Heart right ventricle (tissue), 16 donors: ENCODE measurements at regions not wholly inside any gene's neighbourhood (a gene's known extent, or its start where the extent isn't known, plus 50 kb on each side); places are given as distances from the start of the nearest gene placed in this dataset.

Experiments used
- ATAC-seq, 8 donors: fragments of 200-7000 bp; cut with Tn5 transposase; one replicate each; pipeline ENCODE4 v1.9.1; 2020; ENCODE audit warnings: mild to moderate bottlenecking in 8 of 8, moderate library complexity in 8 of 8, moderate number of reproducible peaks in 1 of 8
- DNase-seq, 2 donors: peaks; one replicate each; pipeline ENCODE4 v3.0.0-alpha.2; 2020
- H3K27ac ChIP-seq, 10 donors: fragments of 200-600 bp; sonication (generic) in 2 of 10; one replicate each; pipeline versions ENCODE4 v1.5.0 to v1.8.0; 2020 to 2022; ENCODE audit warnings: mild to moderate bottlenecking in 3 of 10
- H3K27me3 ChIP-seq, 7 donors: fragments of 200-600 bp; one replicate each; pipeline ENCODE4 v1.8.0; 2021 to 2022; ENCODE audit warnings: mild to moderate bottlenecking in 2 of 7
- H3K36me3 ChIP-seq, 9 donors: fragments of 200-600 bp; sonication (generic) in 1 of 9; one replicate each; pipeline versions ENCODE4 v1.5.0 to v1.8.0; 2020 to 2022; ENCODE audit warnings: mild to moderate bottlenecking in 2 of 9
- H3K4me1 ChIP-seq, 9 donors: fragments of 200-600 bp; sonication (generic) in 1 of 9; one replicate each; pipeline versions ENCODE4 v1.5.0 to v1.8.0; 2020 to 2022; ENCODE audit warnings: mild to moderate bottlenecking in 4 of 9
- H3K4me3 ChIP-seq, 10 donors: fragments of 200-600 bp; sonication (generic) in 2 of 10; one replicate each; pipeline versions ENCODE4 v1.5.0 to v1.8.0; 2020 to 2022; ENCODE audit warnings: mild to moderate bottlenecking in 7 of 10, moderate library complexity in 2 of 10
- H3K9me3 ChIP-seq, 11 donors: fragments of 200-600 bp in 10 of 11; sonication (generic) in 2 of 11; one replicate each; pipeline versions ENCODE4 v1.5.0 to v1.8.0; 2013 to 2022; ENCODE audit warnings: mild to moderate bottlenecking in 2 of 11, control low read depth in 1 of 11, moderate library complexity in 1 of 11
- WGBS, 2 donors: extraction: QIAGEN DNeasy Blood & Tissue Kit; methylation state at CpG; one replicate each; pipeline ENCODE4 v1.1.7; 2013; ENCODE audit warnings: inconsistent platforms in 1 of 2; 5-methylcytosine and 5-hydroxymethylcytosine counted together
- intact Hi-C, 10 donors: fragments of 100-400 bp; cut with DNase I; formaldehyde crosslinking; loops; one replicate each; pipeline versions ENCODE4 v1.11.1 to v1.14.2; 2022
- TF ChIP-seq, protein P1 (sequence below), 9 donors: fragments of 200-600 bp; sonication (generic) in 2 of 9; IDR thresholded peaks; one replicate each; pipeline versions ENCODE4 v1.5.0 to v1.8.0; 2021 to 2022; ENCODE audit warnings: antibody characterized with exemption in 9 of 9, mild to moderate bottlenecking in 5 of 9, moderate library complexity in 1 of 9
- donor health status: Arrhythmogenic right ventricular cardiomyopathy.
- donor health status: ischemic (EF 13 %, LVEDD 7.1; RV severe dilation, severe dysfunction).
- donor health status: healthy with polysubstance abuse.
- donor health status: DM: no; HTN: yes; CAD: no.
- donor health status: DM: no; HTN: no; CAD: no.
- donor health status: ischemic (EF 25% LVEDD 6.9; RV normal size, moderate dysfunction).
- donor health status: ischemic (EF 25% LVEDD 5.7; RV mildly dilated, moderate dysfunction).
- donor health status: healthy.
- donor health status: DM: yes; HTN: yes; CAD: no.
- donor health status: Ischemic cardiomyopathy.
- donor health status: ischemic (EF 35%, LVEDD 5.7; RV mildly dilated, moderate dysfunction).
- donor health status: nonischemic (EF 11% LVEDD 7.7; RV severe dilation, severe dysfunction).
- donor health status: DM: yes; HTN: yes; CAD: no.
- donor health status: PGD.
- donor health status: ischemic (EF 29% LVEDD 5.4; RV normal size, mild dysfunction).
- donor health status: nonischemic (EF 23%, LVEDD 6.1; RV moderate dilation, normal function).

- intact Hi-C loops = no loop called here
- H3K36me3 ChIP-seq = no peaks in the 10 kb centered on the region
- WGBS, 2 donors = 44 to 52% methylated on average over 2 of the region's 2 CpGs
- DNase-seq (no peak), ATAC-seq (peak in 2 of 8 donors; percentile 42 to 58)
- no peaks in the 10 kb centered on the region for H3K4me1 ChIP-seq
- TF ChIP-seq, protein P1, sequence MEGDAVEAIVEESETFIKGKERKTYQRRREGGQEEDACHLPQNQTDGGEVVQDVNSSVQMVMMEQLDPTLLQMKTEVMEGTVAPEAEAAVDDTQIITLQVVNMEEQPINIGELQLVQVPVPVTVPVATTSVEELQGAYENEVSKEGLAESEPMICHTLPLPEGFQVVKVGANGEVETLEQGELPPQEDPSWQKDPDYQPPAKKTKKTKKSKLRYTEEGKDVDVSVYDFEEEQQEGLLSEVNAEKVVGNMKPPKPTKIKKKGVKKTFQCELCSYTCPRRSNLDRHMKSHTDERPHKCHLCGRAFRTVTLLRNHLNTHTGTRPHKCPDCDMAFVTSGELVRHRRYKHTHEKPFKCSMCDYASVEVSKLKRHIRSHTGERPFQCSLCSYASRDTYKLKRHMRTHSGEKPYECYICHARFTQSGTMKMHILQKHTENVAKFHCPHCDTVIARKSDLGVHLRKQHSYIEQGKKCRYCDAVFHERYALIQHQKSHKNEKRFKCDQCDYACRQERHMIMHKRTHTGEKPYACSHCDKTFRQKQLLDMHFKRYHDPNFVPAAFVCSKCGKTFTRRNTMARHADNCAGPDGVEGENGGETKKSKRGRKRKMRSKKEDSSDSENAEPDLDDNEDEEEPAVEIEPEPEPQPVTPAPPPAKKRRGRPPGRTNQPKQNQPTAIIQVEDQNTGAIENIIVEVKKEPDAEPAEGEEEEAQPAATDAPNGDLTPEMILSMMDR (IDR thresholded peaks at IDR 0.05) = no peak
- no peaks in the 10 kb centered on the region for H3K27me3 ChIP-seq
- H3K9me3 ChIP-seq = no peaks in the 10 kb centered on the region
- no peak overlapping the region for H3K27ac ChIP-seq
- H3K4me3 ChIP-seq = no peak overlapping the region
Measured at GRCh38 chr11:26244207-26244606, 87.7 kb upstream of the ANO3 start.

DNA sequence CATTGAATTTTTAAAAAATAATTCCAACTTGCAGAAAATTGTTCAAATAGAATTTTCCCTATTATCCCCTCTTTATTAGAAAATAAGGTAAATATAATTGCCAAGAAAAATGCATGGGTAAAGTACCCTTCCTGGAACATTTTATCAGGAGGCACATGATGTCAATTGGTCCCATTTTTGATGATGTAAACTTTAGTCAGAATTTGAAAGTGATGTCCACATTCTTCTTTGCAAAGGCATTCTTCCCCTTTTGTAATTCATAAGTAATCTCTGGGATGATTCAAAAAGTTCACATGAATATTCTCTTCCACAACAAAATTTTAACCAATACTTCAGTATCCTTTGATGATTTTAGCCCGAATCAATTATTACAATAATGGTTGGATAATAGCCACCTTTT is 86.9 kb upstream of the ANO3 start:
- no peak overlapping the region for H3K27ac ChIP-seq

DNA sequence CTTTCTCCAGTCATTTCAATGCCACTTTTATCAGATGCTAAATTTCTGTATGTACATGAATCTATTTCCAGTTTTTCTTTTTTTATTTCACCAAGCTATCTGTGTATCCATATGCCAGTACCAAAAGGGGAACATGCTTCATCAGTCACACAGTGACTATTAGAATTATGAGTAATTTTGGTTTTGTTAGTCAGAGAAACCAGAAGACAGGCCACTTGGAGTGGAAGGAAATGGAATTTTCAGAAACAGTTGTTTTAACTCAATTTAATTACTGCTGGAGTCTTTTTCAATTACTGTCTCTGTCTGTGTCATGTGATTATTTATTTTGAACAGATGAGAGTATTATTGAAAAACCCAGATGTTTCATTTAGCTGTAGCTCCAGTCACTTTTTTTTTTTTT is 84.6 kb upstream of the ANO3 start:
- Histone ChIP-seq H3K36me3 (no peaks in the 10 kb centered on the region), H3K27ac (no peak overlapping the region), H3K9me3 (no peaks in the 10 kb centered on the region), H3K4me1 (no peaks in the 10 kb centered on the region), H3K4me3 (no peak overlapping the region), H3K27me3 (no peaks in the 10 kb centered on the region)
- intact Hi-C loops = no loop called here
- TF ChIP-seq, protein P1 (IDR thresholded peaks at IDR 0.05) = no peak
- DNase-seq = no peak
- peak in 2 of 8 donors; percentile 27 to 43 for ATAC-seq

More for the DNA sequence above, 86.9 kb upstream of the ANO3 start:
- H3K9me3 ChIP-seq = no peaks in the 10 kb centered on the region
- TF ChIP-seq, protein P1 (IDR thresholded peaks at IDR 0.05) = no peak
- no peak overlapping the region for H3K4me3 ChIP-seq
- DNase-seq (no peak), ATAC-seq (no peak)
- WGBS, 2 donors = 80 to 85% methylated on average over 1 of the region's 1 CpG
- H3K36me3 ChIP-seq = no peaks in the 10 kb centered on the region
- H3K27me3 ChIP-seq = no peaks in the 10 kb centered on the region
- no peaks in the 10 kb centered on the region for H3K4me1 ChIP-seq
- intact Hi-C loops = no loop called here

DNA sequence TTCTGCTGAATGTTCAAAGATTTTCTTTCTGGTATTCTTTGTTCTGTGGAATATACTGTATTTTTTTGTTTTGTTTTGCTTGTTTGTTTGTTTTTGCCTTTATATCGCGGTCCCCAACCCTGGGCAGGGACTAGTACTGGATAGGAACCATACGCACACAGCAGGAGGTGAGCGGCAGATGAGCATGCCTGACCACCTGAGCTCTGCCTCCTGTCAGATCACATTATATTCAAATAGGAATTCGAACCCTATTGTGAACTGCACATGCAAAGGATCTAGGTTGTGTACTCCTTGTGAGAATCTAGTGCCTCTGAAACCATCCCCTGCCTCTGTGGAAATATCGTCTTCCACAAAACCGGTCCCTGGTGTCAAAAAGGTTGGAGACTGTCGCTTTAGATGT is 83.3 kb upstream of the ANO3 start:
- DNase-seq = no peak
- no peak for ATAC-seq
- TF ChIP-seq, protein P1 (IDR thresholded peaks at IDR 0.05) = no peak
- Histone ChIP-seq H3K27me3 (no peaks in the 10 kb centered on the region), H3K36me3 (no peaks in the 10 kb centered on the region), H3K4me3 (no peak overlapping the region), H3K4me1 (no peaks in the 10 kb centered on the region), H3K9me3 (no peaks in the 10 kb centered on the region), H3K27ac (no peak overlapping the region)
- 88 to 90% methylated on average over 8 of the region's 8 CpGs for WGBS, 2 donors
- intact Hi-C loops = no loop called here

DNA sequence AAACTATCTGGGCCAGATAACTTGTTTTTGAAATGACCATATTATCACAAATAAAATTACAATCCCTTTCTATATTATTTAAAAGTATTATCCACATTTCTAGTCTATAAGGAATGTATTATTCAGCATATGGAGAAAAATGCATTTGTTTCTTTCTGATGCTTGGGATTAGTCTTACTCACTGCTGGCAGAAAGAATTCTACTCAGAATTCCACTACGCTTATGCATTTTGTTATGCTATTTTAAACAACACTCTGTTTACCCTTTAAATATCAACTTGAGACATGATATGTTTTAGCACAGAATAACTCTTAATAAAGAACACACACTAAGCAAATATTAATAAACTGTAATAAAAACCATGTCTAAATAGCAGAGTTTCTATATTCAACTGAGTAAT is 77.6 kb upstream of the ANO3 start:
- Histone ChIP-seq H3K9me3 (peaks cover 0 to 1% (median 0%) of the 10 kb centered on the region in 11 donors), H3K27ac (no peak overlapping the region), H3K27me3 (no peaks in the 10 kb centered on the region), H3K4me3 (no peak overlapping the region), H3K36me3 (no peaks in the 10 kb centered on the region), H3K4me1 (no peaks in the 10 kb centered on the region)
- intact Hi-C loops = no loop called here
- no peak for ATAC-seq
- DNase-seq = no peak
- TF ChIP-seq, protein P1 (IDR thresholded peaks at IDR 0.05) = no peak
- 82 to 85% methylated on average over 1 of the region's 1 CpG for WGBS, 2 donors
